K562 (cell line): ENCODE measurements at regions not wholly inside any gene's neighbourhood (a gene's known extent, or its start where the extent isn't known, plus 50 kb on each side); places are given as distances from the start of the nearest gene placed in this dataset.

ENCODE experiments used
- ATAC-seq: fragments of 200-7000 bp; cut with Tn5 transposase; 3 replicates; pipeline ENCODE4 v1.9.1; 2020; ENCODE audit warnings: moderate library complexity
- BruUV-seq: library from RNA; stranded (reverse); fragments of 400-500 nt; replicated peaks from 2 replicates; lab custom pipeline; 2021; lab: Mats Ljungman, UMichigan
- CTCF ChIA-PET: fragments of 300-600 bp; formaldehyde crosslinking; extraction: SDS; loops from one replicate; lab custom pipeline; 2021; ENCODE audit warnings: low intra/inter-chr PET ratio; lab: Yijun Ruan, JAX
- POLR2A ChIA-PET: fragments of 300-600, 350-650 bp; sonication (Branson Sonifier 250); formaldehyde crosslinking; extraction: SDS; loops from one replicate; lab custom pipeline; 2021; ENCODE audit warnings: antibody characterized with exemption, inconsistent platforms; lab: Yijun Ruan, JAX
- DNase-seq, 4 experiments: peaks; one replicate each; pipeline versions ENCODE4 v3.0.0 to v3.0.0-alpha.2; 2011 to 2018; ENCODE audit warnings: low spot score in 3 of 4, mixed read lengths in 3 of 4; ENCODE audit errors: extremely low read depth in 1 of 4
- FAIRE-seq: peaks from 2 replicates; lab custom pipeline; 2011; peaks lifted over from hg19 to GRCh38; lab: Jason Lieb, UNC
- H2AFZ ChIP-seq: 2 replicates; pipeline ENCODE4 v1.6.0; 2011; ENCODE audit warnings: low read depth, low read length, control low read depth, inconsistent platforms
- H3K27ac ChIP-seq: fragments of 200-600 bp; 3 replicates; pipeline ENCODE4 v1.8.0; 2011; ENCODE audit warnings: low read depth, mild to moderate bottlenecking, control low read depth, inconsistent platforms, low read length, moderate library complexity, mixed read lengths; ENCODE audit errors: extremely low read depth
- H3K27me3 ChIP-seq, 2 experiments: fragments of 300-600 bp in 1 of 2; 2 replicates in 1 of 2; 3 replicates in 1 of 2; pipeline versions ENCODE4 v1.6.0 to v1.8.0; 2011; ENCODE audit warnings: inconsistent platforms in 2 of 2, low read length in 2 of 2, mild to moderate bottlenecking in 1 of 2, mixed read lengths in 1 of 2, moderate library complexity in 1 of 2; ENCODE audit not compliant: control insufficient read depth in 2 of 2, insufficient read depth in 2 of 2
- H3K36me3 ChIP-seq: fragments of 300-600 bp; 3 replicates; pipeline ENCODE4 v1.8.0; 2011; ENCODE audit warnings: mild to moderate bottlenecking, low read length, inconsistent platforms; ENCODE audit not compliant: control insufficient read depth, insufficient read depth
- H3K4me1 ChIP-seq, 2 experiments: fragments of 200-600 bp in 1 of 2; replicated peaks in 1 of 2; 2 replicates in 1 of 2; 3 replicates in 1 of 2; pipeline versions ENCODE4 v1.5.1 to v1.8.0; 2011; ENCODE audit warnings: inconsistent platforms in 2 of 2, low read length in 2 of 2, mild to moderate bottlenecking in 1 of 2, mixed read lengths in 1 of 2, moderate library complexity in 1 of 2; ENCODE audit not compliant: control insufficient read depth in 2 of 2, insufficient read depth in 2 of 2
- H3K4me2 ChIP-seq: 2 replicates; pipeline ENCODE4 v1.6.1; 2011; ENCODE audit warnings: low read length, control low read depth, inconsistent platforms, mixed read lengths; ENCODE audit not compliant: insufficient read depth
- H3K4me3 ChIP-seq: fragments of 200-600 bp; sonication (generic), shearing (Covaris generic); 2 replicates; pipeline ENCODE4 v1.5.1; 2016; ENCODE audit warnings: control low read depth, inconsistent platforms
- H3K79me2 ChIP-seq: fragments of 200-600 bp; 3 replicates; pipeline ENCODE4 v1.8.0; 2011; ENCODE audit warnings: low read length, inconsistent platforms; ENCODE audit not compliant: control insufficient read depth, insufficient read depth
- H3K9ac ChIP-seq, 2 experiments: 2 replicates each; pipeline versions ENCODE4 v1.6.0 to v1.6.1; 2011; ENCODE audit warnings: low read depth in 2 of 2, low read length in 2 of 2, control low read depth in 1 of 2, inconsistent platforms in 1 of 2, mild to moderate bottlenecking in 1 of 2, mixed read lengths in 1 of 2; ENCODE audit not compliant: insufficient read depth in 1 of 2
- H3K9me1 ChIP-seq: one replicate; pipeline ENCODE4 v1.6.0; 2011; ENCODE audit warnings: inconsistent platforms, mild to moderate bottlenecking, low read length, moderate library complexity; ENCODE audit not compliant: control insufficient read depth, insufficient read depth
- H3K9me3 ChIP-seq: replicated peaks from 2 replicates; pipeline ENCODE4 v1.5.1; 2011; ENCODE audit warnings: low read depth, low read length, inconsistent platforms; ENCODE audit not compliant: control insufficient read depth, insufficient read depth
- H4K20me1 ChIP-seq: replicated peaks from 2 replicates; pipeline ENCODE4 v1.6.1; 2011; ENCODE audit warnings: low read length, inconsistent platforms, mixed read lengths; ENCODE audit not compliant: control insufficient read depth, insufficient read depth
- BRF1 ChIP-seq: IDR thresholded peaks from 3 replicates; pipeline ENCODE4 v1.6.1; 2011; ENCODE audit warnings: borderline replicate concordance, mild to moderate bottlenecking; ENCODE audit not compliant: insufficient read length; ENCODE audit errors: extremely low read depth
- BRF2 ChIP-seq: IDR thresholded peaks from 3 replicates; pipeline ENCODE4 v1.6.1; 2011; ENCODE audit warnings: borderline replicate concordance, mild to moderate bottlenecking; ENCODE audit not compliant: insufficient read length, insufficient read depth
- CEBPB ChIP-seq: fragments of 450-650 bp; IDR thresholded peaks from 2 replicates; pipeline ENCODE4 v1.6.1; 2016; ENCODE audit warnings: missing genetic modification characterization, missing compliant biosample characterization
- CSDE1 ChIP-seq, 2 experiments: fragments of 450-650 bp; IDR thresholded peaks; 2 replicates each; pipeline ENCODE4 v1.6.1; 2016; ENCODE audit warnings: mild to moderate bottlenecking in 1 of 2
- DEAF1 ChIP-seq: fragments of 450-650 bp; formaldehyde crosslinking; IDR thresholded peaks from 2 replicates; pipeline ENCODE4 v1.4.0; 2020; ENCODE audit warnings: mild to moderate bottlenecking, moderate library complexity
- EWSR1 ChIP-seq: fragments of 450-650 bp; IDR thresholded peaks from 2 replicates; pipeline ENCODE4 v1.6.1; 2018; ENCODE audit warnings: borderline replicate concordance, mild to moderate bottlenecking, low read depth, moderate library complexity; ENCODE audit not compliant: partially characterized antibody
- GTF2A2 ChIP-seq: IDR thresholded peaks from 2 replicates; pipeline ENCODE4 v1.6.1; 2016; ENCODE audit warnings: mild to moderate bottlenecking, missing genetic modification characterization, missing compliant biosample characterization
- IRF1 ChIP-seq: sonication (generic); formaldehyde crosslinking; IDR thresholded peaks from 2 replicates; pipeline ENCODE4 v1.8.0; 2022; ENCODE audit warnings: missing genetic modification reagents, mild to moderate bottlenecking, borderline replicate concordance
- NBN ChIP-seq: fragments of 450-650 bp; IDR thresholded peaks from 2 replicates; pipeline ENCODE4 v1.6.1; 2016; ENCODE audit warnings: low read depth, mild to moderate bottlenecking
- POLR2H ChIP-seq: IDR thresholded peaks from 2 replicates; pipeline ENCODE4 v1.6.1; 2016; ENCODE audit warnings: missing genetic modification characterization, low read depth, mild to moderate bottlenecking, control low read depth, missing compliant biosample characterization, moderate library complexity
- PYGO2 ChIP-seq: fragments of 450-650 bp; IDR thresholded peaks from 2 replicates; pipeline ENCODE4 v1.6.1; 2016; ENCODE audit warnings: mild to moderate bottlenecking, missing genetic modification characterization, moderate library complexity, missing compliant biosample characterization
- SAP30 ChIP-seq: fragments of 200-600 bp; sonication (generic); IDR thresholded peaks from 2 replicates; pipeline ENCODE4 v1.6.1; 2012; ENCODE audit warnings: borderline replicate concordance, low read depth, mild to moderate bottlenecking, moderate library complexity, low read length, control low read depth, inconsistent platforms; ENCODE audit not compliant: insufficient read depth, poor library complexity, severe bottlenecking
- SIRT6 ChIP-seq: IDR thresholded peaks from one replicate; pipeline ENCODE4 v1.6.1; 2012; ENCODE audit warnings: low read depth, mild to moderate bottlenecking, control low read depth, inconsistent platforms, low read length, moderate library complexity
- SMAD4 ChIP-seq: fragments of 250-450 bp; sonication (Bioruptor Pico); conservative IDR thresholded peaks from 2 replicates; pipeline ENCODE4 v1.8.0; 2021; ENCODE audit warnings: inconsistent platforms, mild to moderate bottlenecking, moderate library complexity
- TCF7 ChIP-seq: sonication (generic); IDR thresholded peaks from 2 replicates; pipeline ENCODE4 v1.6.1; 2016; ENCODE audit warnings: antibody characterized with exemption, borderline replicate concordance
- ZEB2 ChIP-seq: fragments of 450-650 bp; IDR thresholded peaks from 2 replicates; pipeline ENCODE4 v1.6.1; 2016
- ZNF12 ChIP-seq: sonication (generic); formaldehyde crosslinking; IDR thresholded peaks from 2 replicates; pipeline ENCODE4 v1.4.0; 2020; ENCODE audit warnings: mild to moderate bottlenecking, missing genetic modification reagents
- WGBS: fragments of 100-300 bp; shearing (Covaris generic); methylation state at CpG from one replicate; pipeline ENCODE4 v1.1.6; 2016; ENCODE audit warnings: low coverage, mixed read lengths; ENCODE audit not compliant: insufficient coverage; ENCODE audit errors: missing lambda C conversion rate; 5-methylcytosine and 5-hydroxymethylcytosine counted together
- in situ Hi-C: fragments of 300-500 bp; cut with MboI; formaldehyde crosslinking; loops from 4 replicates; pipeline ENCODE4 v1.15.0; 2018; ENCODE audit warnings: inconsistent platforms, mixed read lengths
- intact Hi-C: fragments of 100-400 bp; cut with micrococcal nuclease; formaldehyde crosslinking; loops from 2 replicates; pipeline ENCODE4 v1.14.2; 2022

- DNase-seq (no peak), ATAC-seq (no peak), FAIRE-seq (no peak)
- Histone ChIP-seq H3K4me2 (no peak overlapping the region), H2AFZ (no peak overlapping the region), H3K27me3 (peaks cover 7 to 28% of the 10 kb centered on the region in 2 experiments; a peak in 3 of 5 replicates), H4K20me1 (no peaks in the 10 kb centered on the region), H3K4me3 (no peak overlapping the region), H3K4me1 (no peaks in the 10 kb centered on the region), H3K9me1 (no peaks in the 10 kb centered on the region), H3K36me3 (no peaks in the 10 kb centered on the region), H3K9ac (no peak overlapping the region), H3K9me3 (no peaks in the 10 kb centered on the region), H3K27ac (no peak overlapping the region), H3K79me2 (no peaks in the 10 kb centered on the region)
- BruUV-seq, result no TSS peak
- intact Hi-C loops (no loop called here), in situ Hi-C loops (no loop called here)
- TF ChIP-seq GTF2A2 (tag), result no peak
- TF ChIP-seq POLR2H (tag), result no peak
- TF ChIP-seq SIRT6, result no peak
- TF ChIP-seq DEAF1 (CRISPR knock-in tag), result no peak
- TF ChIP-seq BRF2, result no peak
- TF ChIP-seq BRF1, result no peak
- TF ChIP-seq SAP30, result no peak
- TF ChIP-seq NBN, result no peak
- no peak for TF ChIP-seq SMAD4 (CRISPR knock-in tag)
- no peak for TF ChIP-seq IRF1 (CRISPR knock-in tag)
- no peak for TF ChIP-seq EWSR1
- TF ChIP-seq ZEB2, result no peak
- no peak for TF ChIP-seq ZNF12
- TF ChIP-seq PYGO2 (tag), result no peak
- no peak for TF ChIP-seq TCF7
- no peak for TF ChIP-seq CEBPB (tag)
- no peak for TF ChIP-seq CSDE1 (IDR thresholded peaks at IDR 0.05)
- CTCF ChIA-PET, result no interaction called here
- 0% methylated on average over 2 of the region's 2 CpGs for WGBS
- POLR2A ChIA-PET, result interaction anchor here (0.7 to 0.8 kb wide), 2 partner anchors 917 to 1278 kb away, joined by 3 to 4 read pairs; no protein-coding TSS in a partner anchor
Measured at GRCh38 chr4:152243206-152243605, 292.7 kb downstream of the FBXW7 start.
